ENCODE measurements at regions not wholly inside any gene's neighbourhood (a gene's known extent, or its start where the extent isn't known, plus 50 kb on each side); places are given as distances from the start of the nearest gene placed in this dataset.
"Not testable (repeated sequence)": the region's sequence is repeated elsewhere in the genome, so short reads cannot be mapped to it uniquely, and the experiment has no call there.

DNA sequence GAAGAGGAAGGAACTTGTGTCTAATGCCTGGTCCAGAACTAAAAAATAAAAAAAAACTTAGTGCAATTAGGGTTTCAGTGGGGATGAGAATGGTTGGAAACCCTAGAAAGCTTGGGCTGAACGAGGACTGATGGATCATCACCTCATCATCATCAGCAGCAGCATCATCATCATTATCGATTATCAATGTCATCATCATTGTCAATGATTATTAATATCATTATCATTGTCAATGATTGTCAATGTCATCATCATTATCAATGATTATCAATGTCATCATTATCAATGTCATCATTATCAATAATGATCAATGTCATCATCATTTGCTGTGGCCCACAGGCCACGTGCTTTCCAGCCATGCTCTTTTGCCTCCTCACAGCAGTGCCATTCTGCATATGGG is 952.0 kb upstream of the ZNF722 start:
- no peak for DNase-seq

DNA sequence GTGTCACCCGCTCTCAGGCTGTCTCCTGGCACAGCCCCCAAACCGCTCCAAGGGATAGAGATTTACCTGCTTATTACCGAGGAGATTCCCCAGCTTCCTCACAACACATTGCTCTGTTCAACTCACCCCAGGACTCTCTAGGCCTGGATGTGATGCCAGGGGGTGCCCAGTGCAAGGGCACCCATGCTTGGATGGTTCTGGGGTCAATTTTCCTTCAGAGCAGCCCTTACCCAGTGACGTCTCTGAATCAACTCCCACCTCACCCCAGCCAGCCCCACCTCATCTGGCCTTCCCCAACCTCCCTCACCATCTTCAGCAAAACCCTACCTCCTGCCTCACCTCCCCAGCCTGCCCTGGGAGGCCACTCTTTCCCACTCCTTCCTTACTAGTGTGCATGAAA is 951.6 kb upstream of the ZNF722 start:
- DNase-seq: no peak

DNA sequence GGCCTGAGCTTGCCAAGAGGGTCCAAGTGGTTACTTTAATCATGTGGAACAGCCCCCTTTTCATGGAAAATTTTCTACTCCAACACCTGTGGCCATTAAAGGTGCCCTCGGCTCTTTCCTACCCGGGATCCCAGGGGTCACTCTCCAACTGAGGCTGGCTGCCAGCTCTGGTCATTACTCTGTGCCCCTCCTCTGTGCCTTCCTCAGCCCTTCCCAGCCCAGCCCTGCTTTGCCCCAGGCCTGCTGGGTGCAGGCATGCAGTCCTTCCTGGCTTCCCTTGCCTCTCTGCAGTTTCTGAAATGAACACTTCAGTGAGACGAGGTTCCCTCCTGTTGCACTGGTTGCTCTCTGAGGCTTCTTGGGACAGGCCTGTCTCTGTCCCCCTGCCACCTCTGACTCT is 951.1 kb upstream of the ZNF722 start:
- no peak for DNase-seq

DNA sequence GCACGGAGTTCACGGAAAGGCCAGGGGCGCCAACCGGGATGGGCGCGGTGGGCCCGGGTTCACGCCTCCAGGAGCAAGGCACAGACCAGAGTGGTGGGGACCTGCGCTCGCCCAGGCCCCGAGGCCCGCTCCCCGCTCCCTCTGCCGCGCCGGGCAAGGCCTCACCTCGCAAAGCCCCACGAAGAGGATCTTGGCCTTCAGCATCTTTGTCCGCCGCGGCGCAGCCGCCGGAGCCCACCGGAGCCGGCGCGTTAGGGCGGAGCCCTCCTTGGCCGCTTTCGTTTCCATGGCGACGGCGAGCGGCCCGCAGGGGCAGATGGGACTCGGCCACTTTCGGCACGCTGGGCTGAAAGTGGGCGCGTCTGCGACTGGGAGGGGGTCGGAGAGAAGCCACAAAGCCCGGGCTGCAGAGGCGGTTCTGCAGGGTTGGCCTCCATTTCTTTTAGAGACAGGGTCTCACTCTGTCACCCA is 944.4 kb upstream of the ZNF722 start:
- DNase-seq: no peak

DNA sequence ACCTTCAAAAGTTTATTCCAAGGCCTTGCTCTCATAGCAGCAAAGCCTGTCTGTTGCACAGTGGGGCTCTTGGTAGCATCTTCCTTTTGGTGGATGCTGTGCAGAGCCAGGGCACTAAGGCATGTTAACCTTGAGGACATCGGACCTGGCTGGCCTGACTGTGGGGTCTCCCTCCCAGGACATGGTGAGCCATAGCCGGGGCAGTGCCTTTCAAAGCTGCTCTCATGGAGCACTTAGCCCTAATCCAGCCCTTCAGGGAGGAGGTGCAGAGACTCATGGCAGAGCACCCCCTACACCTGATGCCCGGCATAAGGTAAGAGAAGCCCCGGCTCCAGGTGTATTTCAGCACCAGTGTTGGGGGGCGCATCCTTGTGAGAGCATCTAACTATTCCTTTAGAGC is 941.4 kb upstream of the ZNF722 start:
- no peak for DNase-seq

DNA sequence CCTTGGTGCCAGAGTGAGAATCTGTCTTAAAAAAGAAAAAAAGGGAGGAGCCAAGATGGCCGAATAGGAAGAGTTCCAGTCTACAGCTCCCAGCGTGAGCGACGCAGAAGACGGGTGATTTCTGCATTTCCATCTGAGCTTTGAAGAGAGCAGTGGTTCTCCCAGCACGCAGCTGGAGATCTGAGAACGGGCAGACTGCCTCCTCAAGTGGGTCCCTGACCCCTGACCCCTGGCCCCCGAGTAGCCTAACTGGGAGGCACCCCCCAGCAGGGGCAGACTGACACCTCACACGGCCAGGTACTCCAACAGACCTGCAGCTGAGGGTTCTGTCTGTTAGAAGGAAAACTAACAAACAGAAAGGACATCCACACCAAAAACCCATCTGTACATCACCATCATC is 937.9 kb upstream of the ZNF722 start:
- DNase-seq: not testable (repeated sequence)

DNA sequence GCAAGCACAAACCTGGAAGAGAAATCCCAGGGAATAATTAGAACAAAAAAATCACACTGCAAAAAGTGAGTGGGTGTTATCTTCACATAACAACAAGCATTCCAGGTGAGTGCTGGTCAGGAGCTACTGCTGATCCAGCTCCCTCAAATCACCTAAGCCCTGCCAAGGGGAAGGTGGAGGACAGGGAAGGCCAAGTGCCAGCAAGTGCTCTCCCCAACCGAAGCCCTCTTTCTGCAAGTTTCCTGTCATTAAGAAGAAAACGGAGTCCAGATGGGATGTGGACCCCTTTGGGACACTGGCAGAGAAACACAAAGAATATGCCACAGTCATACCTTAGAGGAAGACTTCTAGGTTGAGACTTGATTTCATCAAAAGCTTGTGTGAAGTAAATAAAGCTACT is 933.0 kb upstream of the ZNF722 start:
- no peak for DNase-seq

DNA sequence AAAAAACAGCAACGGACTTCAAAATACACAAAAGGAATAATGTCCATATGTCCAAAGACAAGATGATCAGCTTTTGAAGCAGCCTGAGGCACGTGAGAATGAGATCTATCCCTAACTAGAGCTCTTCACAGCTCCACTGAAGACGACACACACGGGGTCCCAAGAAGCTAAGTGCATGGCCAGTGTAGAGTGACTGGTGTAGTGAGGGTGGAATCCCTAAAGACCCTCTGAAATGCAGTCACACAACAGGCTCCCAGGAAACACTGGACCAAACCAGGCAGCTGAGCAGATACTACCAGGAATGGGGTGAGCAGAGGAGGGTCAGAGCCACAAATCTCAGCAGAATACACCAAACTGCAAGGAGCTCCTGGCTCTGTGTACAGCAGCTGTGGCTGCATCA is 932.4 kb upstream of the ZNF722 start:
- DNase-seq: not testable (repeated sequence)

DNA sequence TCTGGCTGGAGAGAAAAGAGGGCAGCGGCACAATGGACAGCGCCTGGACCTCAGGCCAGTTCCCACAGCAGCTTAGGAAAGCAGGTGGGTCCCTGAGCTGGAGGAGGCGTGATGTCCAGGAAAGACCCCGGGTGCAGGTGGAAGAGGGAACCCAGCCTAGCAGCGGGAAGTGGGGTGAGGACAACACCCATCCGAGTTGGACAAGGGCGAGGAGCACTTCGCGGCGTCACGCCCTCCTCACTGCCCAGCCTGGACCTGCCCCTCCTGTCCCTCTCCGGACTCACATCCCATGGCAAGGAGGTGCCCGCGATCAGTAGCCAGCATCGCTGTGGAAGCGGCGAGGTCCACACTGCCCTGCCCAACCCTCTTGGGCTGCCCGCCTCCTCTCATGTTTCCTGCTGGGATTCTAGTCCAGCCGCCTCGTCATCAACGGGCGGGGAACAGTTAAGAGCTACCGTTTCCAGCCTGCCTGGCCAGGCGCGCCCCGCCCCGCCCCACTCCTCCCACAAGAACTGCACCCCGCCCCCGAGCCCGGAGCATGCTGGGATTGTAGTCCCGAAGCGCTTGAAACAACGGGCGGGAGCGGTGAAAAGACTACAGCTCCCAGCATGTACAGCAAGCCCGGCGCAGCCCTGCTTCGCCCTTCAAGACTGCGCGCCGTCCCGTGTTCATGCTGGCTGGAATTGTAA is 930.6 kb upstream of the ZNF722 start:
- peak; percentile 15 for DNase-seq

DNA sequence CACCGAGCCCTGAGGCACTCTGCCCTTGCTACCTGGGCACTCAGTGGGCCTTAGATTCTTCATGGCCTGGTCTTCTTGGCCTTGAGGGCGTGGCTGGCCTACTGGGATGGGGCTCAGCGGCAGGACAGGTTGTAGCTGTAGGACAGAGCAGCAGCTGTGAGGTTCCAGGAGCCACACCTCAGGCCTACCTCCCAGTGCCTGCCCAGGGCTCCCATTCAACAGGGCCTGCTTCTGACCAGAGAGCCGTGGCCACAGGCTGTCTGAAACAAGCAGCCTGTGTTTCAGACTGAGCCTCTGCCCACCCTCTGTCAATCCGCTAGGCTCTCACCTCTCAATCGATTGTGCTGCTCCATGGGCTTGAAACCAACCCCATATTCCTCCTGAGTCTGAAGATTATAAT is 928.0 kb upstream of the ZNF722 start:
- DNase-seq: no peak

DNA sequence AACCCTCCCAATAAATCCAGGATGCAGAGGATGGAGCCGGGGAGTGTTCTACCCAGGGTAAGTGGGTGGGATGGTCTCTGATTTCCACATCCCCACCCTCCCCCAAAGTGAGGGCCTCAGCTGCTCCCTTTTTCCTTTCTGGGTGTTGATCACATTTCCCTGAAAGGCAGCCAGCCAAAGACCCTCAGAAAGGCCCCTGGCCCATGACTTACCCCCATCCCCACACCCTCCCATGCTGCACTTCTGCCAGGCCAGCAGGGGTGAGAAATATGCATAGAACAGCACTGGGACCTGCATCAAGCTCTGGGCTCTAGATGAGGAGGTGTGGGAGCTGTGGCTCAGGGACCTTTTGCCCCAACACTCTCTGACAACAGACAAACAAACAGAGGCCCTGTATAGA is 927.3 kb upstream of the ZNF722 start:
- DNase-seq: no peak

DNA sequence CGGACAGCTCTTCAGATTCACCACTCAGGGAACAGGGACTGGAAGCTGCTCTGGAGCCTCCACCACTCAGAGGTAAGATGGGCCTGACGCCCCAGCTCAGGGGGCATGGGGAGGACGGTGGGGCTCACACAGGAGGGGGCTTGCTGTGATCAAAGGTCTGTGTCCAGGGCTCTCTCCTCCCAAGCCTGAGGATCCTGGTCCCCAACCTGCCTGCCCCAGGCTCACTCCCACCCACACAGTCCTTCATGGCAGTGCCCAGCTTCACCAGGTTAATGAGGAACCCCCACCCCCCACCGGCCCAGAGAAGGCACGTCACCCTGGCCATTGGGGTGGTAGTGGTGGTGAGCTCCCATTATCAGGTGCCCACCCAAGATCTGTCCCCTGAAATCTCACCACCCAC is 926.7 kb upstream of the ZNF722 start:
- DNase-seq: no peak

DNA sequence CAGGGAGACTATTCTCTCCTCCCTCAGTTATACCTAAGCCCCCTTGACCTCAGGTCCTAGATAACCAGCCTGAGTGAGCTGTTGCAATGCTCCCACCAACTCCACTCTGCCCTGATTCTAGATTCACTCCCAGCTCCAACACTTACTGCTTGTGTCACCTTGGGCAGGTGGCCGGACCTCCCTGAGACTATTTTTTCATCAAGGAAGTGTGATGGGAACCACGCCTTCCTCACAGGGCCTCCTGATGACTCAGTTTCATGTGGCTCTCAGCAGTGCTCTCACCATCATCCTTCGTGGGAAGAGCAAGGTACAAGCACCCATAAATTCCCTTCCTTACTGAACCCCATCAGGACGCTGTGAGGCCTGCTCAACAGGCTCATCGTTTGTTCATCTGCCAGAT is 925.8 kb upstream of the ZNF722 start:
- no peak for DNase-seq

DNA sequence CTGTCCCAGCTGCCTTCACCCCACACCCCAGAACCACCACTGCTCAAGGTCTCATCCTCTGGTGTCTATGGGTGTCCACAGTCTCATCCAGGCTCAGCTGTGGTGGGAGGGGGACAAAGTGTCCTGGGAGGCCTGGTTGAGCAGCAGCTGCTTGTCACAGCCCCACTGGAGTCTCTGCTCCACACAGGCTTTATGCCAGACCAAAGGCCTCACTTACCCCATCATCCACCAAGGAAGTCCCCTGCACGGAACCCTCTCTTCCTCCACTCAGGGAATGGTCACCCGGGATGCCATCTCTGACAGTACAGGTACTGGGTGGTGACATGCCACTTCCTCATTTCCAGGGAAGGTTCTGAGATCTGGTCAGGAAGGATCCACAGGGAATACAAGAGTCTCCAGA is 925.4 kb upstream of the ZNF722 start:
- no peak for DNase-seq

DNA sequence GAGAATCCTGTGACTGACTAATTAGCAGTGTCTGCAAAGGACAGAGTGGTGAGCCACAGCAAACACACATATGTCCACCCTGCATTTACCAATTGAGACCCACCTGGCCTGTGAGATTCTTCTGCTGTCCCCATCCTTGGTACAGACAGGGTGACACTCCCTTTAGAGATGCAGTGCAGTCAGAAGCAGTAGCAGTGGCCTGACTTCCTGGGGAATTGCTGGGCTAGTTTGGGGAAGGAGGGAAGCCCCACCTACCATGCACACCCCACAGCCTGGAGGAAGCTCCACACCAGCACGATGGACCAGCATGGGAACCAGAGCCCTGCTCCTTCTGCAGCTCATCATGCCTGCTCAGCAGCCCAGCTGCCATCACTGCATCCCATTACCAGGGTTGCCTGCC is 924.9 kb upstream of the ZNF722 start:
- no peak for DNase-seq

DNA sequence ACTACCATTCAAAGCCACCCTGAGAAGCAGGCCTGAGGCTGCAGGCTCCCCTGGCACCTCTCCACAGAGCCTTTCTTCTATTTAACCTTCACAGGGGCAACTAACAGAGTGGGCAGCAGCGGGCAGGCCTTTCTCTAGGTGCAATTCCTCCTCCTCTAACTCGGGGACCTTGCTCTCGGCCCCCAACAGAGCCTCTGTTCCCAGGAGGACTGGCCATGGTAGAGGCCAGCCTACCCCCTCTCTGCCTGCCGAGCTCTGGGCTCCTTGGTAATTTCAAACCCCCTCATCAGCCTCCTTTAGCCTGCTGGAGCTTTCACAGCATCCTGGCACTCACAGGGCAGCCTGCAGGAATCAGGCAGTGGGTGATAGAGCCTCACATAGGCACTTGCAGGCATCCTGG is 920.8 kb upstream of the ZNF722 start:
- DNase-seq: no peak

DNA sequence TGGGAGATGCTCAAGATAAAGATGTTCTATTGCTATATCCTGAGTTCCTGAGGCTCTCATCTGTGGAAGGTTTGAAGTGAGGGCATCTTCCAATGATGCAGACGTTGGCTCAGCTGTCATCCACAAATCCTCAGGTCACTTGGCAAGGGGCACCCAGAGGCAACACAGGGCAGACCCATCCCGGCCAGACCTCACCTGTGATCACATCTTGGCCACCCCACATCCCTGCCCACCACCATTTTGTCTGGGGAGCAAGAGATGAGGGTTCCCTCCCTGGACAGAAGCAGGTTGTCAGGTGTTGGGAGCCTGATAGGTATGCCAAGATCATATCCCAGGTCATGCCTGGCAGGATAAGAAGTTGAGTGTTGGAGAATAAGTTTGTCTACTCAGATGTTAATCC is 918.2 kb upstream of the ZNF722 start:
- DNase-seq: no peak

DNA sequence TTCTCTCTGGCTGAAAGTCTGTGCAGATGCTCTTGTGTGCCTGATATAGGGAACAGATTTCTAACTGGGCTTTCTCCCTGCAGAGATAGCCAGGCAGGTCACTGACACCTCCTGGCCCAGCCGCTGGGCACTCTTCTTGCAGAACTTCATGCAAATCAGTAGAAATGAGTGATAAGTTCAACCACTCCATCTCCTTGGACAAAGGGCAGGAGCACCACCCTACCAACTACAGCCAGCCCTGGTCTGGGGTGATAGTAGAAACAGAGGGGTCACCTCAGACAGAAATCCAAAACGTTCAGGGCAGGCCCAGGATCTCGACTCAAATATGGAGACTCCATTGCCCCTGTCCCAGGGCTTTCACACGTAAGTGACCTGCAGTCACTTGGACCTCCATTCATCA is 917.8 kb upstream of the ZNF722 start:
- no peak for DNase-seq

DNA sequence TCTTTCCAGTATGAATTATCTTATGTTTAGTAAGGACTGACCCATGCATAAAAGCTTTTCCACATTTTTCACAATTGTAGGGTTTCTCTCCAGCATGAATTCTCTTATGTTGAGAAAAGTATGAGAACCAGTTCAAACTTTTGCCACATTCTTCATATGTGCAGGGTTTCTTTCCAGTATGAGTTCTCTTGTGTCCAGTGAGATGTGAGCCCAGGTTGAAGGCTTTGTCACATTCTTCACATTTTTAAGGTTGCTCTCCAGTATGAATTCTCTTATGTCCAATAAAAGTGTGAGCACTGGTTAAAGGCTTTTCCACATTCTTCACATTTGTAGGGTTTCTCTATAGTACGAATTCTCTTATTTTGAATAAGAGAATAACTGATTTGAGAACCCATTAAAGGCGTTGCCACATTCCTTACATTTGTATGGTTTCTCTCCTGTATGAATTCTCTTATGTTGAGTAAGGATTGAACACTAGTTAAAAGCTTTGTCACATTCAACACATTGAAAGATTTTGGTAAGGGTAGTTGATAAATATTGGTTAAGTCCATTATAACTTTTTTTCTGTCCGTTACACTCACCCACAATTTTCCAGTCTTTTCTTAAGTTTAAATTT is 911.0 kb upstream of the ZNF722 start:
- no peak for DNase-seq

DNA sequence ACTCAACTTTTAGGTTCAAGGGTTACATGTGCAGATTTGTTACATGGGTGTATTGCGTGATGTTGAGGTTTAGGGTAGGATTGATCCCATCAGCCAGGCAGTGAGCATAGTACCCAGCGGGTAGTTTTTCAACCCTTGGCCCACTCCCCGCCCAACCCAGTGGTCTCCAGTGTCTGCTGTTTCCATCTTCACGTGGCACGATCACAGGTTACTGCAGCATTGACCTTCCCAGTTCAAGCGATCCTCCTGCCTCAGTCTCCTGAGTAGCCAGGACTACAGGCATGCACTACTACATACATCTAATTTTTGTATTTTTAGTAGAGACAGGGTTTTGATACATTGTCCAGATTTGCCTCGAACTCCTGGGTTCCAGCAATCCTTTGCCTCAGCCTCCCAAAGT is 905.7 kb upstream of the ZNF722 start:
- no peak for DNase-seq

DNA sequence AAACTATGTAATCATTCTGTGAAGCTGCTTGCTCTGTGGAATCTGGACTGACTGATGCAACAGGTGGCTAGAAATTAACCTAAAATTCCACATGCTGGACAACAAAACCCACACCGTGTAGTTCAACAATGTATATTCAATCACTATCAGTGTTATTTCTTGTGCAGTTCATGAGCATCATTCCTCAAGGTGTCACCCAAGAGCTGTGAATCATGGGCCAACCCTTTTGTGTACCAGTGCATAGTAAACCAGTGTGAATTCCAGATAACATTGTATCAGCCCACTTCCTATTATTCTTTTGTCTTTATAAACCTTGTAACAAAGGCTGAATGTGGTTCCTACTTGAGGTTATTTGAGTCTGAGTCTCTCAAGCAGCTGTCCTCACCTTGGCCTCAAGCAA is 905.2 kb upstream of the ZNF722 start:
- no peak for DNase-seq

DNA sequence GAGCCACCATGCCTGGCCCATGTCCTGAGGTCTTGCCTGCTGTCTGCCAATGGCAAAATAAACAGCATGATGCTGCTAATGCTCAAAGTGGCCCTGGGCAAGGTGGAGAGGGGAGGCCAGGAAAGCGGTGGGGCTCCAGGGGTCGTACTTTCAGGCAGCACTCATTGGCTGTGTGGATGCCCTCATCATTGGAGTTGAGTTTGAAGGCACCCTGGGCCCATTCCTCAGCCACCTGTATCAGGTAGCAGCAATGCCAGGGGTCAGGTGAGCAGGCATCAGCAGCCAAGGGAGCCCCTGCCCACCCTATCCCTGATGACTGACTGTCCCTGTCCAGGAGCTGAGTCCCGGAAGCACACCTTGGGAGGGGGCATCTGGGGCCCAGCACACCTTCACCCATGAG is 902.5 kb upstream of the ZNF722 start:
- DNase-seq: no peak

DNA sequence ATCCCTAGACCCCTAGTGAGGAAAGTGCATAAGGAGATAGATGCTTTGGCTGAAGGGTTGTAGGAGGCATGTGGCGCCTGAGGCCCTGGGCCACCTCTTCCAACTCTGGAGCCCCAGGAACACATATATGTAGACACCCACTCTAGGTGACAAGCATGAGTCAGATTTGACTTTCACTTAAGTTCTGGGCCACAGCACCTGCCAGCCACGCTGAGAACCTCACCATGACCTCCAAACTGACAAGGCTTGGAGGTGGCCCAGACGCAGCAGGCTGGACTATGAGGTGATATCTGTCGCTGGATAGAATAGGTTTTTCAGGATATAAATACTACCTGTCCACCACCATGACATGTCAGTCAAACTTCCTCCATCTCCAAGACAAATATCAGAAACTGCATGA is 894.0 kb upstream of the ZNF722 start:
- no peak for DNase-seq

DNA sequence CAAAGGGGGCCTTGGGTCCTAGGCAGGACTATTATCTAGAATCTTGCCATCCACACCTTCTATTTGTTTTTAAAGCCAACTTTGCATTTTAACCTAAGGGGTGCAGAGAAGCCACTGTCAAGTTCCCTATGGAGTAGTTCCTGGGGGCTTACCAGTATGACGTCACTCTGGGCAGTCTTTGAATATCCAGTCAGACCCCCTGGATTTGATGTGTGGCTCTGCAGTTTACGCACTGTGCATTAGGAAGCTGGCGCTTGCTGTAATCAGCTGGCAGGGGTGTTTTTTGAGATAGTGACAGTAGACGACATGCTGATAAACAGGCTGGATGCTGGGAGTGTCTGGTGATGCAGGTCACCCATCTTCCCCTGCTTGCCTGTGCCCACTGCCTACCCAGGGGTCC is 892.7 kb upstream of the ZNF722 start:
- no peak for DNase-seq

All from NCI-H146 (cell line).